K562 (cell line): ENCODE measurements at regions not wholly inside any gene's neighbourhood (a gene's known extent, or its start where the extent isn't known, plus 50 kb on each side); places are given as distances from the start of the nearest gene placed in this dataset.

Source experiments
- CREM ChIP-seq: IDR thresholded peaks from 2 replicates; pipeline ENCODE4 v1.6.1; 2014; ENCODE audit warnings: antibody characterized with exemption, low read depth
- GATA2 ChIP-seq: sonication (generic); formaldehyde crosslinking; IDR thresholded peaks from 2 replicates; pipeline ENCODE4 v1.4.0; 2020; ENCODE audit warnings: mild to moderate bottlenecking, missing genetic modification reagents
- NRF1 ChIP-seq, 2 experiments: fragments of 450-650 bp; IDR thresholded peaks in 1 of 2; conservative IDR thresholded peaks in 1 of 2; 2 replicates each; pipeline ENCODE4 v1.6.1; 2014; ENCODE audit warnings: mild to moderate bottlenecking in 2 of 2
- POLR2AphosphoS5 ChIP-seq: IDR thresholded peaks from 2 replicates; pipeline ENCODE4 v1.6.1; 2011; ENCODE audit warnings: mild to moderate bottlenecking, low read depth, low read length, moderate library complexity; ENCODE audit not compliant: control insufficient read depth, insufficient read depth
- SIN3A ChIP-seq, 2 experiments: fragments of 150-350 bp in 1 of 2; IDR thresholded peaks; 2 replicates each; pipeline ENCODE4 v1.6.1; 2011 to 2016; ENCODE audit warnings: borderline replicate concordance in 2 of 2, low read depth in 2 of 2, low read length in 2 of 2, mild to moderate bottlenecking in 2 of 2, moderate library complexity in 2 of 2; ENCODE audit not compliant: control insufficient read depth in 1 of 2
- SMAD3 ChIP-seq: fragments of 450-650 bp; formaldehyde crosslinking; conservative IDR thresholded peaks from 2 replicates; pipeline ENCODE4 v1.4.0; 2020; ENCODE audit warnings: mild to moderate bottlenecking
- TF ChIP-seq, protein P1 (sequence below): fragments of 250-450 bp; sonication (Bioruptor Pico); IDR thresholded peaks from 2 replicates; pipeline ENCODE4 v1.8.0; 2022; ENCODE audit warnings: inconsistent platforms, mild to moderate bottlenecking, moderate library complexity, borderline replicate concordance
- TF ChIP-seq, protein P2 (sequence below): sonication (generic); formaldehyde crosslinking; IDR thresholded peaks from 2 replicates; pipeline ENCODE4 v1.8.1; 2023; ENCODE audit warnings: mild to moderate bottlenecking, missing genetic modification reagents

DNA sequence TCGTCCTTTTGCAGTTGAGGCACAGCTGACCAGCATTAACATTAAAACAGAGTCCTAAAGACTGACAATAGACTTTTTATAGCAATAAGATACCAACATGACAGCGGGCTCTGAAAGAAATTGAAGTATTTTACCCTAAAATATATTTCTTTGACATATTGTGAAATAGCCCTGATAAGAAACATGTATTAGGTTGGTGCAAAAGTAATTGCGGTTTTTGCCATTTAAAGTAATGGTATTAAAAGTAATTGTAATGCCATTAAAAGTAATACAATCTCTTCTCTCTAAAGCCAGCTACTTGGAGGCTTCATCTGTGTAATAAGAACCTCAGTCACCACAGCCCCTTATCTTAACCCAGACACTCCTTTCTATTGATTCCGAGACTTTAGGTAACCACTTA, 394.6 kb downstream of the PREX1 start:
- TF ChIP-seq CREM: no peak
- no peak for TF ChIP-seq POLR2AphosphoS5
- TF ChIP-seq, protein P1, sequence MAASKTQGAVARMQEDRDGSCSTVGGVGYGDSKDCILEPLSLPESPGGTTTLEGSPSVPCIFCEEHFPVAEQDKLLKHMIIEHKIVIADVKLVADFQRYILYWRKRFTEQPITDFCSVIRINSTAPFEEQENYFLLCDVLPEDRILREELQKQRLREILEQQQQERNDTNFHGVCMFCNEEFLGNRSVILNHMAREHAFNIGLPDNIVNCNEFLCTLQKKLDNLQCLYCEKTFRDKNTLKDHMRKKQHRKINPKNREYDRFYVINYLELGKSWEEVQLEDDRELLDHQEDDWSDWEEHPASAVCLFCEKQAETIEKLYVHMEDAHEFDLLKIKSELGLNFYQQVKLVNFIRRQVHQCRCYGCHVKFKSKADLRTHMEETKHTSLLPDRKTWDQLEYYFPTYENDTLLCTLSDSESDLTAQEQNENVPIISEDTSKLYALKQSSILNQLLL: no peak
- no peak for TF ChIP-seq GATA2 (CRISPR knock-in tag)
- no peak for TF ChIP-seq SIN3A (IDR thresholded peaks at IDR 0.05; ENCODE audit: borderline replicate concordance in 2 of 2, control insufficient read depth in 1 of 2, low read depth in 2 of 2, low read length in 2 of 2)
- no peak for TF ChIP-seq NRF1 (conservative IDR thresholded peaks at IDR 0.05 in 1 of 2, IDR thresholded peaks at IDR 0.05 in 1 of 2)
- TF ChIP-seq SMAD3 (CRISPR knock-in tag): no peak
- TF ChIP-seq, protein P2, sequence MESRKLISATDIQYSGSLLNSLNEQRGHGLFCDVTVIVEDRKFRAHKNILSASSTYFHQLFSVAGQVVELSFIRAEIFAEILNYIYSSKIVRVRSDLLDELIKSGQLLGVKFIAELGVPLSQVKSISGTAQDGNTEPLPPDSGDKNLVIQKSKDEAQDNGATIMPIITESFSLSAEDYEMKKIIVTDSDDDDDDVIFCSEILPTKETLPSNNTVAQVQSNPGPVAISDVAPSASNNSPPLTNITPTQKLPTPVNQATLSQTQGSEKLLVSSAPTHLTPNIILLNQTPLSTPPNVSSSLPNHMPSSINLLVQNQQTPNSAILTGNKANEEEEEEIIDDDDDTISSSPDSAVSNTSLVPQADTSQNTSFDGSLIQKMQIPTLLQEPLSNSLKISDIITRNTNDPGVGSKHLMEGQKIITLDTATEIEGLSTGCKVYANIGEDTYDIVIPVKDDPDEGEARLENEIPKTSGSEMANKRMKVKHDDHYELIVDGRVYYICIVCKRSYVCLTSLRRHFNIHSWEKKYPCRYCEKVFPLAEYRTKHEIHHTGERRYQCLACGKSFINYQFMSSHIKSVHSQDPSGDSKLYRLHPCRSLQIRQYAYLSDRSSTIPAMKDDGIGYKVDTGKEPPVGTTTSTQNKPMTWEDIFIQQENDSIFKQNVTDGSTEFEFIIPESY (CRISPR knock-in tag): no peak
